Nephron progenitor cell (in vitro differentiated cells): ENCODE measurements at regions not wholly inside any gene's neighbourhood (a gene's known extent, or its start where the extent isn't known, plus 50 kb on each side); places are given as distances from the start of the nearest gene placed in this dataset.

Source experiments
- DNase-seq: peaks from one replicate; pipeline ENCODE4 v3.0.0; 2021
- H3K27ac Mint-ChIP-seq: 2 replicates; pipeline ENCODE4 v1.8.0; 2021; ENCODE audit warnings: mild to moderate bottlenecking, moderate library complexity, mixed read lengths
- H3K27me3 Mint-ChIP-seq: 2 replicates; pipeline ENCODE4 v1.8.0; 2021; ENCODE audit warnings: mild to moderate bottlenecking, low read depth, mixed read lengths; ENCODE audit not compliant: poor library complexity
- H3K36me3 Mint-ChIP-seq: 2 replicates; pipeline ENCODE4 v1.8.0; 2021; ENCODE audit warnings: low read depth, mixed read lengths
- H3K4me1 Mint-ChIP-seq: 2 replicates; pipeline ENCODE4 v1.8.0; 2021; ENCODE audit warnings: mixed read lengths
- H3K4me3 Mint-ChIP-seq: 2 replicates; pipeline ENCODE4 v1.8.0; 2021; ENCODE audit warnings: mild to moderate bottlenecking, moderate library complexity, mixed read lengths
- H3K9me3 Mint-ChIP-seq: 2 replicates; pipeline ENCODE4 v1.8.0; 2021; ENCODE audit warnings: mild to moderate bottlenecking, moderate library complexity, mixed read lengths
- TF ChIP-seq, protein P1 (sequence below): fragments of 200-600 bp; sonication (generic); IDR thresholded peaks from 2 replicates; pipeline ENCODE4 v1.5.0; 2021; ENCODE audit warnings: antibody characterized with exemption

DNA sequence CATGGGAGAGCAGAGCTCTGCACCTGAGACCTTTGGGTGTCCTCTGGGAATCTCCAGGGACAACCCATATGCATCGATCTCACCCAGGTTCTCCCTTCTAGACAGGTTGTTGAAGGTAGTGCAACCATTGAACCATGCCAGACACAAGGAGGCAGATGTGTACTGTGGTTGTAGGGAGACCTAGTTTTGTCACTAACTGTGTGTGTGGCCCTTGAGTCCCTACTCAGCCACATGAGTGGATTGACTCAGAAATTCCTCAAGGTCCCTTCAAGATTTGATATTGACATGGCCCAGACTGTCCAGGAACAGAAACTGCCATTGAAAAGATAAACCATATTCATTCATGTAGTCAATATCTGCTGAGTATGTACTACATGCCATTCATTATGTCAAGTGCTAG is 396.4 kb upstream of the CCL2 start:
- Mint-ChIP-seq H3K4me1 (peaks cover 6% of the 10 kb centered on the region), H3K27ac (no peak overlapping the region), H3K36me3 (no peaks in the 10 kb centered on the region), H3K9me3 (no peaks in the 10 kb centered on the region), H3K27me3 (peaks cover 41% of the 10 kb centered on the region), H3K4me3 (no peak overlapping the region)
- no peak for DNase-seq
- TF ChIP-seq, protein P1, sequence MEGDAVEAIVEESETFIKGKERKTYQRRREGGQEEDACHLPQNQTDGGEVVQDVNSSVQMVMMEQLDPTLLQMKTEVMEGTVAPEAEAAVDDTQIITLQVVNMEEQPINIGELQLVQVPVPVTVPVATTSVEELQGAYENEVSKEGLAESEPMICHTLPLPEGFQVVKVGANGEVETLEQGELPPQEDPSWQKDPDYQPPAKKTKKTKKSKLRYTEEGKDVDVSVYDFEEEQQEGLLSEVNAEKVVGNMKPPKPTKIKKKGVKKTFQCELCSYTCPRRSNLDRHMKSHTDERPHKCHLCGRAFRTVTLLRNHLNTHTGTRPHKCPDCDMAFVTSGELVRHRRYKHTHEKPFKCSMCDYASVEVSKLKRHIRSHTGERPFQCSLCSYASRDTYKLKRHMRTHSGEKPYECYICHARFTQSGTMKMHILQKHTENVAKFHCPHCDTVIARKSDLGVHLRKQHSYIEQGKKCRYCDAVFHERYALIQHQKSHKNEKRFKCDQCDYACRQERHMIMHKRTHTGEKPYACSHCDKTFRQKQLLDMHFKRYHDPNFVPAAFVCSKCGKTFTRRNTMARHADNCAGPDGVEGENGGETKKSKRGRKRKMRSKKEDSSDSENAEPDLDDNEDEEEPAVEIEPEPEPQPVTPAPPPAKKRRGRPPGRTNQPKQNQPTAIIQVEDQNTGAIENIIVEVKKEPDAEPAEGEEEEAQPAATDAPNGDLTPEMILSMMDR = no peak

DNA sequence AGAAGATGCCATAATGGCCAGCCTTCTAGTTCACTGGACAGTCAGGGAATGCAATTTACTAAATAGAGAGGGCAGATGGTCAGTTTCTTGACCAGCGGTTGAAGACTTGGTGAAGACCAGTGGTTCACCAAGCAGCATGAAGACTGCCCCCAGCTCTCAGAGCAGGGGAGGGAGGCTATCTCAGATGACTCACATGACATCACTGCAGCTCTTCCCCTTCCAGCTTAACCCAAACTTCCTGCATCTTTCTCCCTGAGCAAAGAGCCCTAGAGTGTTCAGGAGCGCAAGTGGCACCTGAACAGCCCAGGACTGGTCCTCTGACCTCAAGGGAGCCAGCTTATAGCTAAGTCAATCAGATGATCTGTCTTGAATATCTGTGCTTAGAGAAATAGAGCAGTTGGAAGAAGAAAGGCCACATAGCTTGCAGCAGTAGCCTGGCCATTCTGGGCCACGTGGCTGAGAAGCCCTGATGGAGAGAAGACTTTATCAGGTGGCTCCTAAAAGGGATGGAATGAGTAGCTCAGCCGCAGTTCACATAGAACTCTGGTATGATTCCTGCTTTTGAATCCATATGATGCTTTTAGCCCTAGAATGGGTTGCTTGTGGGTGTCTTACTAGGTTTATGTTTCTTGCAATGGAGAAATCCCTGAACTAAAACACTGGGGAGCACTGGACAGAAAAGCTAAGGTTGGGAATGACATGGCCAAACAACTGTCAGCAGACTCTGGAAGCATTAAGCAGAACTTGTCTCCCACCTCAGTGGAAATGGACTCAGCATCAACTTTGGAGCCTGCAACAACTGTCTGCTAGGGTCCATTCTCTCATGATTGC is 392.1 kb upstream of the CCL2 start:
- TF ChIP-seq, protein P1 = no peak
- H3K27me3 Mint-ChIP-seq = peaks cover 33% of the 10 kb centered on the region
- peaks cover 2% of the 10 kb centered on the region for H3K9me3 Mint-ChIP-seq
- H3K36me3 Mint-ChIP-seq = no peaks in the 10 kb centered on the region
- H3K27ac Mint-ChIP-seq = no peak overlapping the region
- H3K4me1 Mint-ChIP-seq = no peaks in the 10 kb centered on the region
- no peak for DNase-seq
- no peak overlapping the region for H3K4me3 Mint-ChIP-seq

DNA sequence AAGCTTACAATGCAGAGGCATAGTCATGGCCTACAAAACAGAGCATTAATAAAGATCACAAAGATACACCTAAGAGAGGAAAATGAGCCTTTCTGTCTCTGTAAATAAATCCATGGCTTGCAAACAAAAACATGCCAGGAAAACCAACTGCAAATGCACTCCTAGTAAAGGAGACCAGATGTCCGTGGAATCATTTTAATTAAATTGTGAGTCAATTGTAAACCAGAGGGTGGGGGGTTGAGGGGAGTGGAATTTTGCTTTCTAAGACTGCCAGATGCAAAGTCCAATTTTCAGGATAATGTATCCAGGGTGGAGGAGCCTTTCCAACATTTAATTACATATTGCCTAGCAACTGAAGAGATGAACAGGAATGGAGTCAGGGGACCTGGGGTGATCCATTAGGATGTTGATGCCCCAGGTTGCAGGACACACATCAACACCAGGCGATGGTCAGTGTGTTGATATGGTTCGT is 390.3 kb upstream of the CCL2 start:
- H3K27ac Mint-ChIP-seq = no peak overlapping the region
- no peak overlapping the region for H3K4me3 Mint-ChIP-seq
- H3K9me3 Mint-ChIP-seq = peaks cover 5% of the 10 kb centered on the region
- no peak for DNase-seq
- H3K27me3 Mint-ChIP-seq = peaks cover 24% of the 10 kb centered on the region
- TF ChIP-seq, protein P1 = no peak
- no peaks in the 10 kb centered on the region for H3K36me3 Mint-ChIP-seq
- H3K4me1 Mint-ChIP-seq = no peaks in the 10 kb centered on the region

DNA sequence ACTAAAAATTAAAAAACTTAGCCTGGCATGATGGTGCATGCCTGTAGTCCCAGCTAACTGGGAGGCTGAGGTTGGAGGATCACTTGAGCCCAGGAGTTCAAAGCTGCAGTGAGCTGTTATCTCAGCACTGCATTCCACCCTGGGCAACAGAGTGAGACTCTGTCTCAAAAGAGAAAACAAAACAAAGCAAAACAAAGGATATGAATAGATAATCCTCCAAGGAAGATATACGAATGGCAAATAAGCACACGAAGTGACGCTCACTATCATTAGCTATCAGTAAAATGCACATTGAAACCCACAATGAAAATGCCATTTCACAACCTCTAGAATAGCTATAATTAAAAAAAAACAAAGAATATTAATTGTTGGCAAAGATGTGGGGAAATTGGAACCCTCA is 386.2 kb upstream of the CCL2 start:
- no peaks in the 10 kb centered on the region for H3K36me3 Mint-ChIP-seq
- H3K4me1 Mint-ChIP-seq = peaks cover 9% of the 10 kb centered on the region
- DNase-seq = no peak
- H3K27me3 Mint-ChIP-seq = peaks cover 12% of the 10 kb centered on the region
- H3K27ac Mint-ChIP-seq = no peak overlapping the region
- TF ChIP-seq, protein P1 = no peak
- H3K9me3 Mint-ChIP-seq = peaks cover 5% of the 10 kb centered on the region
- H3K4me3 Mint-ChIP-seq = no peak overlapping the region

DNA sequence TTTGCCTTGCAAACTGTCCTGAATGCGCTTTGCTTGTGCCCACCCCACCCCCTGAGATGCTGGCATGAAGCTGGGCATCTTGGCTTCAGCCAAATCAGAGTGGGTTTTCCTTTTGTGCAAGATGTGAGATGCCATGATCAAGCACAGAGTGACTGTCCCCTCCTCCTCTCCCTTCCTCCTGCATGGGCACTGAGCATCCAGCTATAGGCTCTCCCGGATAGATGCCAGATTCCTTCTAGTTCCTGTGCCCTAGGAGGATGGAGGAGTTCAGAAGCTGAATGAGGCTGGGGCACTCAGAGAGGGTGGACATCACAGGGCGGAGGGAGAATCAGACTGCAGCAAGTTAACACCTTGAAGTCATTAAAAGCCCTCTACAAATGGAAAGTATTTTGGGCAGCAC is 384.1 kb upstream of the CCL2 start:
- no peak for DNase-seq
- Mint-ChIP-seq H3K36me3 (no peaks in the 10 kb centered on the region), H3K4me1 (peaks cover 9% of the 10 kb centered on the region), H3K27me3 (peaks cover 12% of the 10 kb centered on the region), H3K27ac (no peak overlapping the region), H3K9me3 (peaks cover 6% of the 10 kb centered on the region), H3K4me3 (no peak overlapping the region)
- TF ChIP-seq, protein P1 = no peak
